GM12878 (cell line): ENCODE measurements at regions not wholly inside any gene's neighbourhood (a gene's known extent, or its start where the extent isn't known, plus 50 kb on each side); places are given as distances from the start of the nearest gene placed in this dataset.

Source experiments
- ATAC-seq: fragments of 200-7000 bp; cut with Tn5 transposase; 3 replicates; pipeline ENCODE4 v1.9.1; 2020; ENCODE audit warnings: mild to moderate bottlenecking, moderate library complexity
- BruUV-seq: library from RNA; stranded (reverse); fragments of 400-500 nt; replicated peaks from 2 replicates; lab custom pipeline; 2021; lab: Mats Ljungman, UMichigan
- CTCF ChIA-PET: fragments of 300-600 bp; sonication (Branson Sonifier 250); formaldehyde crosslinking; extraction: SDS; loops from one replicate; lab custom pipeline; 2021; ENCODE audit warnings: inconsistent platforms; lab: Yijun Ruan, JAX
- POLR2A ChIA-PET: fragments of 350-600 bp; formaldehyde crosslinking; extraction: SDS; loops from one replicate; lab custom pipeline; 2021; ENCODE audit warnings: inconsistent platforms; lab: Charles Lee
- RAD21 ChIA-PET: fragments of 300-600 bp; sonication (Branson Sonifier 250); formaldehyde crosslinking; loops from one replicate; lab custom pipeline; 2023; ENCODE audit warnings: antibody characterized with exemption; ENCODE audit not compliant: unreplicated experiment; lab: Charles Lee
- SMC1A ChIA-PET: fragments of 300-600 bp; sonication (Branson Sonifier 250); formaldehyde crosslinking; loops from one replicate; lab custom pipeline; 2023; ENCODE audit not compliant: unreplicated experiment, uncharacterized antibody; lab: Charles Lee
- DNase-seq: peaks from one replicate; pipeline ENCODE4 v3.0.0-alpha.2; 2011; ENCODE audit warnings: low read depth, low spot score
- FAIRE-seq: peaks from 3 replicates; lab custom pipeline; 2011; peaks lifted over from hg19 to GRCh38; lab: Jason Lieb, UNC
- H2AFZ ChIP-seq: 2 replicates; pipeline ENCODE4 v1.6.0; 2011; ENCODE audit warnings: low read depth, low read length, control low read depth; ENCODE audit not compliant: control insufficient read depth
- H3K27ac ChIP-seq: 2 replicates; pipeline ENCODE4 v1.5.1; 2011; ENCODE audit warnings: control low read depth; ENCODE audit not compliant: control insufficient read depth, insufficient read depth
- H3K27me3 ChIP-seq, 2 experiments: replicated peaks in 1 of 2; 2 replicates each; pipeline versions ENCODE4 v1.6.0 to v1.6.1; 2011; ENCODE audit warnings: low read length in 1 of 2; ENCODE audit not compliant: control insufficient read depth in 2 of 2, insufficient read depth in 2 of 2
- H3K36me3 ChIP-seq, 2 experiments: 2 replicates each; pipeline ENCODE4 v1.5.1; 2011; ENCODE audit warnings: low read length in 1 of 2; ENCODE audit not compliant: control insufficient read depth in 2 of 2, insufficient read depth in 2 of 2
- H3K4me1 ChIP-seq: 2 replicates; pipeline ENCODE4 v1.6.1; 2011; ENCODE audit warnings: mild to moderate bottlenecking, low read length, moderate library complexity, mixed read lengths; ENCODE audit not compliant: control insufficient read depth, insufficient read depth
- H3K4me2 ChIP-seq: 2 replicates; pipeline ENCODE4 v1.6.0; 2011; ENCODE audit warnings: control low read depth; ENCODE audit not compliant: control insufficient read depth, insufficient read depth
- H3K4me3 ChIP-seq: fragments of 200-600 bp; sonication (generic); 2 replicates; pipeline ENCODE4 v1.5.1; 2016
- H3K79me2 ChIP-seq: 2 replicates; pipeline ENCODE4 v1.6.0; 2011; ENCODE audit warnings: low read length; ENCODE audit not compliant: control insufficient read depth, insufficient read depth
- H3K9ac ChIP-seq: 2 replicates; pipeline ENCODE4 v1.8.0; 2011; ENCODE audit warnings: low read length, control low read depth, mixed read lengths; ENCODE audit not compliant: control insufficient read depth, insufficient read depth
- H3K9me3 ChIP-seq: replicated peaks from 3 replicates; pipeline ENCODE4 v1.5.1; 2011; ENCODE audit warnings: mild to moderate bottlenecking, low read length; ENCODE audit not compliant: control insufficient read depth, insufficient read depth
- H4K20me1 ChIP-seq: 2 replicates; pipeline ENCODE4 v1.6.0; 2011; ENCODE audit not compliant: control insufficient read depth, insufficient read depth
- CHD2 ChIP-seq: IDR thresholded peaks from 2 replicates; pipeline ENCODE4 v1.6.1; 2011; ENCODE audit warnings: low read depth, low read length, improper control_type of control experiment, borderline replicate concordance
- EGR1 ChIP-seq, 2 experiments: IDR thresholded peaks; 1 replicate in 1 of 2; 2 replicates in 1 of 2; pipeline ENCODE4 v1.6.1; 2011 to 2012; ENCODE audit warnings: low read depth in 2 of 2, low read length in 2 of 2, borderline replicate concordance in 1 of 2, mild to moderate bottlenecking in 1 of 2, moderate library complexity in 1 of 2
- HDGF ChIP-seq: fragments of 450-650 bp; IDR thresholded peaks from 2 replicates; pipeline ENCODE4 v1.6.1; 2016; ENCODE audit warnings: antibody characterized with exemption
- IRF4 ChIP-seq: IDR thresholded peaks from 2 replicates; pipeline ENCODE4 v1.6.1; 2011; ENCODE audit warnings: low read depth, low read length
- PAX8 ChIP-seq: fragments of 450-650 bp; IDR thresholded peaks from 2 replicates; pipeline ENCODE4 v1.6.1; 2017; ENCODE audit warnings: mild to moderate bottlenecking, moderate library complexity
- POLR2AphosphoS5 ChIP-seq: IDR thresholded peaks from 2 replicates; pipeline ENCODE4 v1.6.1; 2011; ENCODE audit warnings: mild to moderate bottlenecking, low read length, inconsistent platforms
- SMAD1 ChIP-seq: fragments of 450-650 bp; IDR thresholded peaks from 2 replicates; pipeline ENCODE4 v1.6.1; 2018; ENCODE audit warnings: mild to moderate bottlenecking, low read depth; ENCODE audit not compliant: partially characterized antibody
- WRNIP1 ChIP-seq: IDR thresholded peaks from 2 replicates; pipeline ENCODE4 v1.6.1; 2011; ENCODE audit warnings: low read depth, low read length, improper control_type of control experiment, borderline replicate concordance
- ZNF274 ChIP-seq: IDR thresholded peaks from one replicate; pipeline ENCODE4 v1.8.0; 2011; ENCODE audit not compliant: insufficient read length, insufficient read depth
- WGBS: methylation state at CpG from one replicate; pipeline ENCODE4 v1.1.6; 2016; ENCODE audit warnings: low lambda C conversion rate; ENCODE audit not compliant: insufficient replicate concordance, insufficient coverage; ENCODE audit errors: missing lambda C conversion rate; 5-methylcytosine and 5-hydroxymethylcytosine counted together
- in situ Hi-C: fragments of 300-500 bp; cut with MboI; formaldehyde crosslinking; loops from 9 replicates; pipeline ENCODE4 v1.14.3; 2018; ENCODE audit warnings: mixed read lengths
- intact Hi-C: fragments of 100-400 bp; cut with micrococcal nuclease; formaldehyde crosslinking; loops from one replicate; pipeline ENCODE4 v1.14.2; 2022; ENCODE audit not compliant: unreplicated experiment
- TF ChIP-seq, protein P1 (sequence below): fragments of 450-650 bp; IDR thresholded peaks from 2 replicates; pipeline ENCODE4 v1.6.1; 2014; ENCODE audit warnings: mild to moderate bottlenecking
- TF ChIP-seq, protein P2 (sequence below): fragments of 450-650 bp; conservative IDR thresholded peaks from 2 replicates; pipeline ENCODE4 v1.6.1; 2017; ENCODE audit warnings: mild to moderate bottlenecking, moderate library complexity
- TF ChIP-seq, protein P3 (sequence below): fragments of 450-650 bp; IDR thresholded peaks from 2 replicates; pipeline ENCODE4 v1.6.1; 2017; ENCODE audit warnings: mild to moderate bottlenecking, low read depth, inconsistent platforms; ENCODE audit not compliant: poor library complexity, severe bottlenecking

DNA sequence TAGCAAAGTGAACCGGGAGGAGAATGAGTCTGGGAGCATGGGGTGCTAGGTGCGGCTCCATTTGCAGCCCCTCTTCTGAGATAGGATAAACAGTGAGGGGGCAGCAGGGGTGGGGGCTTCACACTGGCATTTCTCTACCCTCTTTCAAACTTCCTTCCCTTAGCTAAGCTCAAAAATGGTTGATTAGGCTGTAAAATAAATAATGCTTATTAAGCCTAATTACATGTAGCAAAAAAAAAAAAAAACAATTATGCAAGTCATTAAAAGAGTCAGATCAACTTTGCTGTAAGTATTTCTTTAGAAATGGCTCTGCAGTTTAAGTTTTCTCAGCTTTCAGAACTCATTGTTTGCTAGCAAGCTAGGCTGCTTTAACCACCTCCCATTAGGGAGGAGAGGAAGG is 182.7 kb upstream of the FBXO11 start:
- DNase-seq, result no peak
- Histone ChIP-seq H3K9me3 (no peaks in the 10 kb centered on the region), H3K4me1 (no peaks in the 10 kb centered on the region), H3K36me3 (no peaks in the 10 kb centered on the region), H3K79me2 (no peaks in the 10 kb centered on the region), H3K27ac (no peak overlapping the region), H4K20me1 (no peaks in the 10 kb centered on the region), H3K4me2 (no peak overlapping the region), H3K4me3 (no peak overlapping the region), H3K9ac (no peak overlapping the region), H2AFZ (no peak overlapping the region), H3K27me3 (no peaks in the 10 kb centered on the region; a peak in 2 of 4 replicates)
- ATAC-seq, result no peak
- in situ Hi-C loops (no loop called here), intact Hi-C loops (no loop called here)
- CTCF ChIA-PET, result interaction anchor here (0.7 to 1.4 kb wide), 3 partner anchors 11 to 320 kb away, joined by 3 to 6 read pairs (median 3); no protein-coding TSS in a partner anchor
- RAD21 ChIA-PET, result interaction anchor here (1.1 kb wide), 1 partner anchor 231 kb away, joined by 3 read pairs; no protein-coding TSS in a partner anchor
- BruUV-seq, result no TSS peak
- no peak for TF ChIP-seq EGR1 (IDR thresholded peaks at IDR 0.05; ENCODE audit: borderline replicate concordance in 1 of 2, low read depth in 2 of 2, low read length in 2 of 2)
- no peak for TF ChIP-seq IRF4
- SMC1A ChIA-PET, result interaction anchor here (0.6 to 2.1 kb wide), 7 partner anchors 8 to 722 kb away, joined by 3 to 8 read pairs (median 3); no protein-coding TSS in a partner anchor
- FAIRE-seq, result no peak
- POLR2A ChIA-PET, result interaction anchor here (0.6 kb wide), 1 partner anchor 155 kb away, joined by 3 read pairs; no protein-coding TSS in a partner anchor
- WGBS, result 44% methylated on average over 2 of the region's 2 CpGs

DNA sequence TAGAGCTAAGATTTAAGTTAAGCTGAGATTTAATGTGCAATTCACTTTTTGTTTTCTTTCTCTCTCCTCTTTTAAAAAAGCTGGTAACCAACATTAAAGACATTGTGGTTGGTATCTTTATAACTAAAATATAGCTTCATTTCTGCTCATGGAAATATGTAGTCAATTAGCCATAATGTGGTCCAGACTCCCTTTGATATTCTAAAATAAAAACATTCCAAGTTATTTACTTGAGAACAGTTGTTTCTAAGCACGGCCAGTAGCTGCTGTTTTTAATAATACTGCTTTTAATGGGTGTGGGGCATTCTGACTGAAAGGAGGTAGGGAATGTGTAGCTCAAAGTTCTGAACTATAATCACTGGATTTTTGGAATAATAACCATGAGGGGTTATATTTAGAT is 183.3 kb upstream of the FBXO11 start:
- Histone ChIP-seq H3K4me1 (no peaks in the 10 kb centered on the region), H3K4me2 (no peak overlapping the region), H4K20me1 (no peaks in the 10 kb centered on the region), H3K27me3 (no peaks in the 10 kb centered on the region; a peak in 2 of 4 replicates), H3K27ac (no peak overlapping the region), H3K4me3 (no peak overlapping the region), H3K79me2 (no peaks in the 10 kb centered on the region), H3K9me3 (no peaks in the 10 kb centered on the region), H2AFZ (no peak overlapping the region), H3K36me3 (no peaks in the 10 kb centered on the region), H3K9ac (no peak overlapping the region)
- no peak for FAIRE-seq
- BruUV-seq, result no TSS peak
- no peak for ATAC-seq
- no peak for DNase-seq
- 0% methylated on average over 1 of the region's 1 CpG for WGBS
- ChIA-PET CTCF (interaction anchor here (0.7 to 1.4 kb wide), 2 partner anchors 15 to 321 kb away, joined by 3 to 6 read pairs; no protein-coding TSS in a partner anchor), RAD21 (interaction anchor here (0.5 to 1.1 kb wide), 2 partner anchors 231 to 455 kb away, joined by 3 to 4 read pairs; no protein-coding TSS in a partner anchor), SMC1A (interaction anchor here (0.8 to 2.1 kb wide), 4 partner anchors 9 to 230 kb away, joined by 3 to 8 read pairs (median 4); no protein-coding TSS in a partner anchor), POLR2A (interaction anchor here (0.5 kb wide), 1 partner anchor 221 kb away, joined by 5 read pairs; no protein-coding TSS in a partner anchor)
- intact Hi-C loops (no loop called here), in situ Hi-C loops (no loop called here)
- TF ChIP-seq, protein P1, sequence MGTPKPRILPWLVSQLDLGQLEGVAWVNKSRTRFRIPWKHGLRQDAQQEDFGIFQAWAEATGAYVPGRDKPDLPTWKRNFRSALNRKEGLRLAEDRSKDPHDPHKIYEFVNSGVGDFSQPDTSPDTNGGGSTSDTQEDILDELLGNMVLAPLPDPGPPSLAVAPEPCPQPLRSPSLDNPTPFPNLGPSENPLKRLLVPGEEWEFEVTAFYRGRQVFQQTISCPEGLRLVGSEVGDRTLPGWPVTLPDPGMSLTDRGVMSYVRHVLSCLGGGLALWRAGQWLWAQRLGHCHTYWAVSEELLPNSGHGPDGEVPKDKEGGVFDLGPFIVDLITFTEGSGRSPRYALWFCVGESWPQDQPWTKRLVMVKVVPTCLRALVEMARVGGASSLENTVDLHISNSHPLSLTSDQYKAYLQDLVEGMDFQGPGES, result no peak
- TF ChIP-seq SMAD1, result no peak
- TF ChIP-seq, protein P2, sequence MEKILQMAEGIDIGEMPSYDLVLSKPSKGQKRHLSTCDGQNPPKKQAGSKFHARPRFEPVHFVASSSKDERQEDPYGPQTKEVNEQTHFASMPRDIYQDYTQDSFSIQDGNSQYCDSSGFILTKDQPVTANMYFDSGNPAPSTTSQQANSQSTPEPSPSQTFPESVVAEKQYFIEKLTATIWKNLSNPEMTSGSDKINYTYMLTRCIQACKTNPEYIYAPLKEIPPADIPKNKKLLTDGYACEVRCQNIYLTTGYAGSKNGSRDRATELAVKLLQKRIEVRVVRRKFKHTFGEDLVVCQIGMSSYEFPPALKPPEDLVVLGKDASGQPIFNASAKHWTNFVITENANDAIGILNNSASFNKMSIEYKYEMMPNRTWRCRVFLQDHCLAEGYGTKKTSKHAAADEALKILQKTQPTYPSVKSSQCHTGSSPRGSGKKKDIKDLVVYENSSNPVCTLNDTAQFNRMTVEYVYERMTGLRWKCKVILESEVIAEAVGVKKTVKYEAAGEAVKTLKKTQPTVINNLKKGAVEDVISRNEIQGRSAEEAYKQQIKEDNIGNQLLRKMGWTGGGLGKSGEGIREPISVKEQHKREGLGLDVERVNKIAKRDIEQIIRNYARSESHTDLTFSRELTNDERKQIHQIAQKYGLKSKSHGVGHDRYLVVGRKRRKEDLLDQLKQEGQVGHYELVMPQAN, result no peak
- TF ChIP-seq WRNIP1, result no peak
- no peak for TF ChIP-seq HDGF
- TF ChIP-seq POLR2AphosphoS5, result no peak
- TF ChIP-seq PAX8, result no peak
- no peak for TF ChIP-seq ZNF274
- TF ChIP-seq, protein P3, sequence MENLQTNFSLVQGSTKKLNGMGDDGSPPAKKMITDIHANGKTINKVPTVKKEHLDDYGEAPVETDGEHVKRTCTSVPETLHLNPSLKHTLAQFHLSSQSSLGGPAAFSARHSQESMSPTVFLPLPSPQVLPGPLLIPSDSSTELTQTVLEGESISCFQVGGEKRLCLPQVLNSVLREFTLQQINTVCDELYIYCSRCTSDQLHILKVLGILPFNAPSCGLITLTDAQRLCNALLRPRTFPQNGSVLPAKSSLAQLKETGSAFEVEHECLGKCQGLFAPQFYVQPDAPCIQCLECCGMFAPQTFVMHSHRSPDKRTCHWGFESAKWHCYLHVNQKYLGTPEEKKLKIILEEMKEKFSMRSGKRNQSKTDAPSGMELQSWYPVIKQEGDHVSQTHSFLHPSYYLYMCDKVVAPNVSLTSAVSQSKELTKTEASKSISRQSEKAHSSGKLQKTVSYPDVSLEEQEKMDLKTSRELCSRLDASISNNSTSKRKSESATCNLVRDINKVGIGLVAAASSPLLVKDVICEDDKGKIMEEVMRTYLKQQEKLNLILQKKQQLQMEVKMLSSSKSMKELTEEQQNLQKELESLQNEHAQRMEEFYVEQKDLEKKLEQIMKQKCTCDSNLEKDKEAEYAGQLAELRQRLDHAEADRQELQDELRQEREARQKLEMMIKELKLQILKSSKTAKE, result no peak
- no peak for TF ChIP-seq CHD2
